ENCODE measurements at regions not wholly inside any gene's neighbourhood (a gene's known extent, or its start where the extent isn't known, plus 50 kb on each side); places are given as distances from the start of the nearest gene placed in this dataset.

DNA sequence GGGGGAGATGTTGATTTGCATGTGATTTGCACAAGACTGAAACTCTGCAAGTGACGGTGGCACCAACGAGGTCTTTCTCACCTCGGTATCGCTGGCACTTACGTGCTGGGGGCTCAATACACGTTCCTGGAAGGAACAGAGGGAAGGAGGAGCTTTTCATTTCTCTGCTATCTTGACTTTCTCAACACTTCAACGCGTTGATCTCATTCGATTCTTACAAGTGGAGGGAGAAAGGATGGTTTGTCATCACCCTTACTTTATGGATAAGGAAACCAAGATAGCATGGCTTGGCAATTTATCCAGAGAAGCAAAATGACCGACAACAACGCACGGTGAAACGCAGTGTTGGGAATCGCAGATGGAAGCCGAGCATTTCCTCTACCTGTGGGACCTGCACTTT lies 87.3 kb upstream of the RFLNA start:
- 45% methylated on average over 15 of the region's 15 CpGs for WGBS (ENCODE audit: missing lambda C conversion rate)
- ChIA-PET POLR2A (no interaction called here), CTCF (interaction anchor here (0.7 to 1.8 kb wide), 3 partner anchors 10 to 560 kb away, joined by 3 to 4 read pairs (median 3); no protein-coding TSS in a partner anchor)
- Histone ChIP-seq H3K27ac (no peak overlapping the region), H3K4me3 (no peak overlapping the region), H3K9me3 (peaks cover 19% of the 10 kb centered on the region; the same call in 2 of the 3 replicates), H3K4me1 (no peaks in the 10 kb centered on the region), H3K4me2 (no peak overlapping the region)
- DNase-seq (ENCODE audit: low read depth in 1 of 2, low spot score in 1 of 2) (no peak), ATAC-seq (no peak), FAIRE-seq (no peak)
- TF ChIP-seq SREBF2 (IDR thresholded peaks at IDR 0.05) = no peak
- TF ChIP-seq FOXS1 (CRISPR knock-in tag; IDR thresholded peaks at IDR 0.05) = no peak
- TF ChIP-seq MAZ (IDR thresholded peaks at IDR 0.05; ENCODE audit: borderline replicate concordance, low read depth, low read length) = no peak
- no peak for TF ChIP-seq ZC3H11A (IDR thresholded peaks at IDR 0.05)
- TF ChIP-seq, protein P1, sequence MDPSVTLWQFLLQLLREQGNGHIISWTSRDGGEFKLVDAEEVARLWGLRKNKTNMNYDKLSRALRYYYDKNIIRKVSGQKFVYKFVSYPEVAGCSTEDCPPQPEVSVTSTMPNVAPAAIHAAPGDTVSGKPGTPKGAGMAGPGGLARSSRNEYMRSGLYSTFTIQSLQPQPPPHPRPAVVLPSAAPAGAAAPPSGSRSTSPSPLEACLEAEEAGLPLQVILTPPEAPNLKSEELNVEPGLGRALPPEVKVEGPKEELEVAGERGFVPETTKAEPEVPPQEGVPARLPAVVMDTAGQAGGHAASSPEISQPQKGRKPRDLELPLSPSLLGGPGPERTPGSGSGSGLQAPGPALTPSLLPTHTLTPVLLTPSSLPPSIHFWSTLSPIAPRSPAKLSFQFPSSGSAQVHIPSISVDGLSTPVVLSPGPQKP (IDR thresholded peaks at IDR 0.05; ENCODE audit: low read depth, low read length) = no peak
- TF ChIP-seq, protein P2, sequence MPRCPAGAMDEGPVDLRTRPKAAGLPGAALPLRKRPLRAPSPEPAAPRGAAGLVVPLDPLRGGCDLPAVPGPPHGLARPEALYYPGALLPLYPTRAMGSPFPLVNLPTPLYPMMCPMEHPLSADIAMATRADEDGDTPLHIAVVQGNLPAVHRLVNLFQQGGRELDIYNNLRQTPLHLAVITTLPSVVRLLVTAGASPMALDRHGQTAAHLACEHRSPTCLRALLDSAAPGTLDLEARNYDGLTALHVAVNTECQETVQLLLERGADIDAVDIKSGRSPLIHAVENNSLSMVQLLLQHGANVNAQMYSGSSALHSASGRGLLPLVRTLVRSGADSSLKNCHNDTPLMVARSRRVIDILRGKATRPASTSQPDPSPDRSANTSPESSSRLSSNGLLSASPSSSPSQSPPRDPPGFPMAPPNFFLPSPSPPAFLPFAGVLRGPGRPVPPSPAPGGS (IDR thresholded peaks at IDR 0.05) = no peak
- no peak for TF ChIP-seq HDAC2 (IDR thresholded peaks at IDR 0.05)
- TF ChIP-seq MYC (IDR thresholded peaks at IDR 0.05; ENCODE audit: borderline replicate concordance, low read length) = no peak
- TF ChIP-seq MAFK (IDR thresholded peaks at IDR 0.05; ENCODE audit: partially characterized antibody) = no peak
- TF ChIP-seq RARB (CRISPR knock-in tag; IDR thresholded peaks at IDR 0.05) = no peak
- TF ChIP-seq CHD4 (IDR thresholded peaks at IDR 0.05; ENCODE audit: borderline replicate concordance) = no peak
- no peak for TF ChIP-seq HOXB5 (CRISPR knock-in tag; IDR thresholded peaks at IDR 0.05)
- no peak for TF ChIP-seq ZNF302 (CRISPR knock-in tag; IDR thresholded peaks at IDR 0.05)
- no peak for TF ChIP-seq POLR2AphosphoS2 (conservative IDR thresholded peaks at IDR 0.05; ENCODE audit: low read length)
- no peak for TF ChIP-seq TP53 (CRISPR knock-in tag; IDR thresholded peaks at IDR 0.05)
- TF ChIP-seq FOSB (CRISPR knock-in tag; IDR thresholded peaks at IDR 0.05) = no peak

DNA sequence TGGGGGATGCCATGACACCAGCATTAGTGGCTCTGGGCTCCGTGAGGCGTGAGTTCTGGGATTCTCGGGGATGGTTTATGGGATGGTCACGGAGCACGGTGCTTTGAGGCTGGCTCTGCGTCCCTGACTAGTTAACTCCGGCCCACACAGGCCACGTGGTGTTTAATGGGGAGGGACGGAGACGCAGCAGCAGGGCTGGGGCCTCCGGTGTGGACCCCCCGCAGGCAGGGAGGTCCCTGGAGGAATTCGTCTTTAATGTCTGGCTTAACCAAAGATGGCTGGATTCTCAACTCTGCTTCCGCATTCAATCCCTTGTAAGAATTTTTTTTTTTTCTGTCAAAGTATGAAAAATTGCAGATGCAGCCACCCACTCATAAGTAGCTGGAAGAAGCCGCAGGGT lies 86.4 kb upstream of the RFLNA start:
- ChIA-PET CTCF (interaction anchor here (1.5 kb wide), 1 partner anchor 8 kb away, joined by 3 read pairs; no protein-coding TSS in a partner anchor), POLR2A (no interaction called here)
- FAIRE-seq (no peak), DNase-seq (ENCODE audit: low read depth in 1 of 2, low spot score in 1 of 2) (no peak), ATAC-seq (no peak)
- TF ChIP-seq ZSCAN20 (CRISPR knock-in tag; IDR thresholded peaks at IDR 0.05) = no peak
- TF ChIP-seq FOSL2 (IDR thresholded peaks at IDR 0.05) = no peak
- TF ChIP-seq FOSL2 (CRISPR knock-in tag; IDR thresholded peaks at IDR 0.05) = no peak
- TF ChIP-seq, protein P3, sequence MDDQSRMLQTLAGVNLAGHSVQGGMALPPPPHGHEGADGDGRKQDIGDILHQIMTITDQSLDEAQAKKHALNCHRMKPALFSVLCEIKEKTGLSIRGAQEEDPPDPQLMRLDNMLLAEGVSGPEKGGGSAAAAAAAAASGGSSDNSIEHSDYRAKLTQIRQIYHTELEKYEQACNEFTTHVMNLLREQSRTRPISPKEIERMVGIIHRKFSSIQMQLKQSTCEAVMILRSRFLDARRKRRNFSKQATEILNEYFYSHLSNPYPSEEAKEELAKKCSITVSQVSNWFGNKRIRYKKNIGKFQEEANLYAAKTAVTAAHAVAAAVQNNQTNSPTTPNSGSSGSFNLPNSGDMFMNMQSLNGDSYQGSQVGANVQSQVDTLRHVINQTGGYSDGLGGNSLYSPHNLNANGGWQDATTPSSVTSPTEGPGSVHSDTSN (IDR thresholded peaks at IDR 0.05) = no peak
- TF ChIP-seq FOXS1 (CRISPR knock-in tag; IDR thresholded peaks at IDR 0.05) = no peak
- TF ChIP-seq TP53 (CRISPR knock-in tag; IDR thresholded peaks at IDR 0.05) = no peak
- no peak for TF ChIP-seq PHF8 (IDR thresholded peaks at IDR 0.05; ENCODE audit: borderline replicate concordance, low read depth)
- Histone ChIP-seq H3K9me3 (peaks cover 25% of the 10 kb centered on the region; the same call in 2 of the 3 replicates), H3K4me2 (no peak overlapping the region), H3K4me3 (no peak overlapping the region), H3K27ac (no peak overlapping the region), H3K4me1 (no peaks in the 10 kb centered on the region)
- WGBS (ENCODE audit: missing lambda C conversion rate) = 57% methylated on average over 15 of the region's 15 CpGs

DNA sequence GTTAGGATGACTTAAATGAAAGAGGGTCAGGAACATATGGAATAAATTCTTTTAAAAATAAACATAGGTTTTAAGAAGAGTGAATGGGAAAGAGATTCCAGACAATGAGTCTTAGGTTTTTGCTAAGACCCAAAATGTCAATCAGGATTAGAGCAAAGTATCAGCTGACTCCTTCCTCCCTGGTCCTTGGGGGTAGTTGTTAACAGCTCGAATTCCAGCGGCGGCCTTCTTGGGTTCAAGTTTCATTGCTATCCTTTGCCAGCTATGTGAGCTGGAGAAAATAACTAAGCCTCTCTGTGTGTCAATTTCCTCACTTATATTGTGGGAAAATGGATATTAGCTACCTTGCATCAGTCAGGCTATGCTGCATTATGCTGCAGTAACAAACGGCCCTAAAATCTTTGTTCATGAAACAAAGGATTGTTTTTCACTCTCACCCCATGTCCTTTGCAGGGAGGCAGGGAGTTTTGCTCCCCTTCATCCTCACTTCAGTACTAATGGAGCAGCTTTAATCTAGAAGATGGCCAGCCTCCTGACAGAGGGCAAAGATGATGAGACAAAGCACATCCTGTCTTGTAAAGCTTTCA lies 83.8 kb upstream of the RFLNA start:
- H3K9me3 ChIP-seq = peaks cover 33% of the 10 kb centered on the region
- ATAC-seq (no peak), FAIRE-seq (no peak), DNase-seq (ENCODE audit: low read depth in 1 of 2, low spot score in 1 of 2) (no peak)
- H3K4me1 ChIP-seq = no peaks in the 10 kb centered on the region
- POLR2A ChIA-PET = no interaction called here
- 63% methylated on average over 4 of the region's 4 CpGs for WGBS (ENCODE audit: missing lambda C conversion rate)
- H3K27ac ChIP-seq = no peak overlapping the region
- CTCF ChIA-PET = interaction anchor here (1.2 kb wide), 1 partner anchor 21 kb away, joined by 3 read pairs; no protein-coding TSS in a partner anchor
- H3K4me3 ChIP-seq = no peak overlapping the region
- TF ChIP-seq GATA3 (IDR thresholded peaks at IDR 0.05; ENCODE audit: borderline replicate concordance) = no peak
- H3K4me2 ChIP-seq = no peak overlapping the region
